NCI-H1092 treated with DMSO at 0.1 percent for 48 hours (cell line): ENCODE measurements at regions not wholly inside any gene's neighbourhood (a gene's known extent, or its start where the extent isn't known, plus 50 kb on each side); places are given as distances from the start of the nearest gene placed in this dataset.
"Not testable (repeated sequence)": the region's sequence is repeated elsewhere in the genome, so short reads cannot be mapped to it uniquely, and the experiment has no call there.

Experiments used
- DNase-seq: peaks from one replicate; lab custom pipeline; 2025; lab: John Stamatoyannopoulos, UW

DNA sequence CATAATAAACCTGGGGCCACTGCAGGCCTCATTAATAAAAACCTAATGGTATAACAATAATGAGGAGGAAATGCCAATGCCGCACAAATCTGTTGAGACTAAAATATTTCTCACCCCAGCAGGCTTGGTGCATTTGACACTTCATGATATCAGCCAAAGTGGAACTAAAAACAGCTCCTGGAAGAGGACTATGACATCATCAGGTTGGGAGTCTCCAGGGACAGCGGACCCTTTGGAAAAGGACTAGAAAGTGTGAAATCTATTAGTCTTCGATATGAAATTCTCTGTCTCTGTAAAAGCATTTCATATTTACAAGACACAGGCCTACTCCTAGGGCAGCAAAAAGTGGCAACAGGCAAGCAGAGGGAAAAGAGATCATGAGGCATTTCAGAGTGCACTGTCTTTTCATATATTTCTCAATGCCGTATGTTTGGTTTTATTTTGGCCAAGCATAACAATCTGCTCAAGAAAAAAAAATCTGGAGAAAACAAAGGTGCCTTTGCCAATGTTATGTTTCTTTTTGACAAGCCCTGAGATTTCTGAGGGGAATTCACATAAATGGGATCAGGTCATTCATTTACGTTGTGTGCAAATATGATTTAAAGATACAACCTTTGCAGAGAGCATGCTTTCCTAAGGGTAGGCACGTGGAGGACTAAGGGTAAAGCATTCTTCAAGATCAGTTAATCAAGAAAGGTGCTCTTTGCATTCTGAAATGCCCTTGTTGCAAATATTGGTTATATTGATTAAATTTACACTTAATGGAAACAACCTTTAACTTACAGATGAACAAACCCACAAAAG, 580.9 kb upstream of the TMEFF2 start:
- no peak for DNase-seq

DNA sequence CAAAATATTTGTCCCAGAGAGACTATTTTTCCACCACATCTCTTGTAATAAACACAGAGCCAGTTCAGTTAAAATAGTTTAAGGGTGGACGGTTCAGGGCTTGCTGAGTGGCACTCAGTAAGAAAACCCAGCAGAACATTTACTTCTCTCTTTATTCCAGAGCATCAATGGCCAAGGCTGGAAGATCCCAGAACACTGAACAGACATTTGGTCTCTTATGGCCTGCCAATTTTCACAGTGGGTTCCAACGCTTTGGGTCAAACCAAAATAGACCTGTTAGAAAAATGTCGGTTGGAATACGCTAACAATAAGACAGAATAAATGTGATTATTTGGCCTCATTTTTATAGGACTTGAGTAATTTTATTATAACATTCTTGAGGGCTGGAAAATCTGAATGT, 580.3 kb upstream of the TMEFF2 start:
- no peak for DNase-seq

DNA sequence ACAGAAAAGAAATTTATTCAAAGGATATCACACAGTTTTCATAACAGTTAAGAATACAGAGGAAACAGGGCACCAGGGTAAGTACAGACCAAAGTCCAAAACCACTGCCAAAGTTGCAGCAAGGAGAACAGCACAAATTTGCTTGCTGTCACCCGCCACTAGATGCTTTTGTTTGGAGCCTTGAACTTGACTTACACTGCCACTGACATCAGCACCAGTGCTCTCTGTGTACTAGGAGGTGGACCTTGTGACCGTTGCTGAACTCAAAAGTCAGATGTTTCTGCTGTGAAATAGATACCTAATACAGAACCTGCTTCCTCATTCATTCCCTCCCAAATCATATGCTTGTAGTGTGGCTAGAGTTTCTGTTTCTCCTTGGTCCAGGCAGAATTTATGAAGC, 578.3 kb upstream of the TMEFF2 start:
- no peak for DNase-seq

DNA sequence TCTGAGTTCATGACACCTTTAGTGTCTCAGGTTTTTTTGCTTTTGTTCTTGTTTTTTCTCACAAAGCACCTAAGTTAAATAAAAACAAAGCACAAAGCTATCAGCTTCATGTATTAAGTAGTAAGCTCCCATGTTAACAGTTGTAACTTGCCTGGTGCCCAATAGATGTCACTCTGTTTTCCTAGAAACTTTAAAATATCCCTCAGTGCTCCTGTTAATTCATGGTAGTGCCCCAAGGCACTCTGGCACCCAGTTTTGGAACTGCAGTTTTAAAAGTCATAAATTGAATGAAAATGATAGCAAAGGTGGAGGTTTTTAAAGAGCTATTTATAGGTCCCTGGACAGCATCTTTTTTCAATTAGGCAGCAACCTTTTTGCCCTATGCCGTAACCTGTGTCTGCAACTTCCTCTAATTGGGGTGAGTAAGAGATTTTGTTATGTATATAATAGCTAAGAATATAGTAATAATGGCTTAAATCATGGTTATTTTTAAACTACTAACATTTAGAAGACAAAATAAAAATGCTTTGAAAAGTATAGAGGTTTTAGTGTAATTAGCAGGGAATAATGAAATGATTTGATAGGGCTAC, 555.0 kb upstream of the TMEFF2 start:
- peak; percentile 24 for DNase-seq

DNA sequence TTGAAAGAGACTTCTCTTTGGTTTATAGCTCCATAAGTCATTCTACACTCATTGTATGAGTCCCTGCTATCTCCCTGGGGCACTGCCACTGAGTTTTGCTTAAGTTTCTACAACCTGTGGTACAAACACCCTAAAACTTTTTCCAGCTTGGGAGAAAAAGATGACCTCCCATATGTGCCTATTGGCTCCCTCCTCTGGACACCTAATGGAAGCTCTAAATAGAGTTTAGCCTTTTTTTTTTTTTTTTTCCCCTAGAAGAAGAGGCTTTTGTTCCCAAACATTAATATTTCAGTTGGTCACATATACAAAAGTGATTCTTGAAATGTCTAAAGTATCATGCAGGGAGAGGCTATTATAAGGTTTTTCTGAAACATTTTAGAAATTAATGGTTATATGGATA, 547.2 kb upstream of the TMEFF2 start:
- DNase-seq = no peak

DNA sequence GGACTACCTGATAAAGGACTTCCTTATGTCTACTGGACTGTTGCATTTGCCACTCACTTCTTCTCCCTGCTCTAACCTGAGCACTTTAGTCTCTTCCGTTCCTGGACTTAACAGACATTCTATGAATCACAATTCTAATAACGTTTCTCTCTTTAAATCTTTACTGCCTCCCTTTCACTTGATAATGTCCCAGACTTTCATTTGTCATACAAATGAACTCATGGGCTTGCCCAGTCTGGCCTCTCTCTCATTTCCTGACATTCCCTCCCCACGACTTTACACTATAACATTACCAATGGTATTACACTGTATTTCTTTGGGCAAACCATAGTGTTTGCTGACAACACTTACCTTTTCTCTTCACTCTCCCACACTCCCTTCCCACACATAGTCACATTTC, 540.7 kb upstream of the TMEFF2 start:
- no peak for DNase-seq

DNA sequence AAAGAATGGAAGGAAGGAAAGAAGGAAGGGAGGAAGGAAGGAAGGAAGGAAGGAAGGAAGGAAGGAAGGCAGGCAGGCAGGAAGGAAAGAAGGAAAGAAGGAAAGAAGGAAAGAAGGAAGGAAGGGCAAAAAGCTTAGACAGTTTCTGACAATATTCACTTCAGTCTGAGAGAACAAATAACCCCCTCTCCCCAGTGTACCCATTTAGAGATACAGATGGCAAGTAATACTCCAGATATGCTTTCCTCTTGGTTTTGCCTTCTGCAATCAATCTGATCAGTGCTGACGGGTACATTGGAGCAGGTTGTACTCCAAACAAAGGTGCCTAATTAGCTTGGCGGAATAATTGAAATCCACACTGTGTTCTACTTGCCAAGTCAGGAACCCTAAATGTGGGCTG, 534.6 kb upstream of the TMEFF2 start:
- no peak for DNase-seq

DNA sequence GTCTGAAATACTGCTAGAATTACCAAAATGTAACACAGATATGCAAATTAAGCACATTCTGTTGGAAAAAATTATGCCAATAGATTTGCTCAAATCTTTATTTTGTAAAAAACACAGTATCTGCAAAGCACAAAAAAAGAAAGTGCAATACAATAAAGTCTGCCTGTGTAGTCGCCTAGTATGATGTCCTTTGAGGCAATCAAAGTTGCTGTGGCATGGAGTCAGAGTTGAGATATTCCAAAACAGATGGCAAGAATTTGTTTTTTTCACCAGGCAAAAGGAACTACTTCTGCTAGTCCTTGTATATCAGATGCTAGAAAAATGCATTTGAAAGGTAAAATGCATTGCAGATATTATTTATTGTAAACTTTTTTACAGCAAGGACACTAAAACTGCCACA, 531.3 kb upstream of the TMEFF2 start:
- no peak for DNase-seq

DNA sequence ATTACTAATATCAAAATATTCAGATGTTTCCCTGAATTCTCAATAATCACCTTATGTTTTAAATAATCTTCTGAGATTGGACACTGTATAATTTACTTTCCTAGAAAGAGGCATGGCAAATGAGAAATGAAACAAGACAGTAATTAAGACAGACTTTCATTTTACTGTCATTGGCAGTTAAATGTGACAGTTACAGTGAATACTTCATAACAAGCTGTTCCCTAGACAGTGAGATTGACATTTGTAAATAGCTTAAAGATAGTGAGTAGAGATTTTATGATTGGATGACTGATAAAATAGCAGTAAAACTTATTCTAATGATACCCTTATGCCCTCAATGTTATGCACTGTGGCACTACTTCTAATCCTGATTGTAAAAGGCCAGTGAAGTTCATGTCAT, 524.9 kb upstream of the TMEFF2 start:
- no peak for DNase-seq

DNA sequence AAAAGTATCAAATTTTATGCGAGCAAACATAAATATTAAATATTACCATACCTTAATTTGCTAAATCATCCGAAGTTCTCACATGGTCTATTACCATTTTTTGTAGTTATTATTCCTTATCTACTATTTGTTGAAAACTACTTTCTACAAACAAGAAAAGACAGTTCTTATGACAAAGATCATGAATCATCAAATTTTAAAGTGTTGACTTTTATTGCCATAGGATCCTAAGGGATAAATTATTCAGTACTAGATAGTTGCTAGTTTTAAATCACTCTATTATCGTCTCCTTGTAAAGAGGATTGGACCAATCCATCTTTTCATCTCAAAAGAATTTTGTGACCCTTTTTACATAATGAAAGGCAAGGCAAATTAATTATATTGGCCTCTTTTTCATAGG, 523.6 kb upstream of the TMEFF2 start:
- no peak for DNase-seq

DNA sequence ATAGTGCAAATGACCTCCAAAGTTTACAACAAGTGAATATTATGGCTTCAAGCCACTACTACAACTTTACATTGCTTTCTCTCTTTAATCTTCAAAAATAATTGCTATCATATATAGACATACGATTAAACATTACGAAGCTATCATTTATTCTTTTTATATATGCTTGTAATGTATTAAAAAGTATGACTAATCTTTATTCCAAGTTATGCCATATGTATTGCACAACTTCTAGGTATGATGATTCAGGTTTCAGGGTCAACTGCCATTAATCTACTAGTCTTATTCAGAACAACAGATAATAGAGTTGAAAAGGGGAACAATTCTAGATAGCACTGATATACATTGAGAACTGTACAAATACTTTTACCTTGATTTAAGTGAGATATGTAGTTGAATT, 506.2 kb upstream of the TMEFF2 start:
- DNase-seq = no peak

DNA sequence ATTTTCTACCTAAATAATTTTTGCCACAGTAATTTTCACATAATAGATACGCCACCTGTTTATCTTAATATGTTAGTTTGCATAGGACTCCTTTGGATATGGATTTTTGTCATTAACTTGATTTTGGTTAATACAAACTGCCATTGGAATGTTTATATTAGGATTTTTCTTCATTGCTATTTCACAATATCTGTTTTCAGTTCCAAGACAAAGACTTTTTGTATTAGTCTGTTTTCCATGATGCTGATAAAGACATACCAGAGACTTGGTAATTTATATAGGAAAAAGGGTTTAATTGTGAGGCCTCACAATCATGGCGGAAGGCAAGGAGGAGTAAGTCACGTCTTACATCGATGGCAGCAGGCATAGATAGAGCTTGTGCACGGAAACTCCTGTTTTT, 503.1 kb upstream of the TMEFF2 start:
- DNase-seq = no peak

DNA sequence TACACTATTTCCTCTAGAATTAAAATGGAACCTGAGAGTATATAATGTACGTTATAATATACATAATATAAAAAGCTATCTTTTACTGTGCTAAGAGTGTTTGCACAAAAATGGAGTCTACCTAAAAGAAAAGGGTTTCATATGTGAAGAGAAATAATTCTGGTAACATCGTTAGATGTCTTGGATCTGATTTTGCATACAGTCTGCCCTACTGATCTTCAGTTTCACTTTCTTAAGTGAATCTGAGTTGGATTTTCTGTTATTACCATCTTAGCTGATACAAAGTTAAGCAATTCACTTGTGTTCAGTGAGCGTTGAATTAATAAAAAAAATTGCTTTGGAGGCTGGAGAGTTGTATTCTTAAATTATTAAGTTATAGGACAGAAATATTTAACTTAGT, 502.1 kb upstream of the TMEFF2 start:
- no peak for DNase-seq

DNA sequence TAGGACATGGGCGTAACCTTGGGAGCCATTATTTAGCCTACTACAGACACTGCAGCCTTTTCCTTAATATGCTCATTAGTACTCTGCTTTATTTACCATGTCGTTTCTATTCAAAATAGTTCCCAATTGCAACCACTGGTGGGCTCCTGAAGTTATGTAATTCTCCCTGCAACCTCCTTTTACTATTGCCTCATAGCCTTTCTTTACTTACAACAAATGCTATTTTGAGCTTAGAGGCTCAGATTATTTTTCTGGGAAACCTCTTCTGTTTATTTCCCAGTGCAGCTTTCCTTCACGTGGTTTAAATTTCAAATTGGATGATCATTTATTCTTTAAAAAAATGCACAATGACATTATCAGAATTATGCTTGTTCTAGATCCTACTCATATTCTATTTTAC, 492.3 kb upstream of the TMEFF2 start:
- DNase-seq = no peak

DNA sequence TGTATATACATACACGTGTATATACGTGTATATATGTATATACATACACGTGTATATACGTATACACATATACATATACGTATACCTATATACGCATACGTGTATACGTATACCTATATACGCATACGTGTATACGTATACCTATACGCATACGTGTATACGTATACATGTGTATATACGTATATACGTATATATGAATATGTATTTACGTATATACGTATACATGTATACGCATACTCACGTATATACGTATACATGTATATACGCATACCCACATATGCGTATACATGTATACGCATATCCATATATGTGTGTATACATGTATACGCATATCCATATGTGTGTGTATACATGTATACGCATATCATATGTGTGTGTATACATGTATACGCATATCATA, 487.8 kb upstream of the TMEFF2 start:
- not testable (repeated sequence) for DNase-seq

DNA sequence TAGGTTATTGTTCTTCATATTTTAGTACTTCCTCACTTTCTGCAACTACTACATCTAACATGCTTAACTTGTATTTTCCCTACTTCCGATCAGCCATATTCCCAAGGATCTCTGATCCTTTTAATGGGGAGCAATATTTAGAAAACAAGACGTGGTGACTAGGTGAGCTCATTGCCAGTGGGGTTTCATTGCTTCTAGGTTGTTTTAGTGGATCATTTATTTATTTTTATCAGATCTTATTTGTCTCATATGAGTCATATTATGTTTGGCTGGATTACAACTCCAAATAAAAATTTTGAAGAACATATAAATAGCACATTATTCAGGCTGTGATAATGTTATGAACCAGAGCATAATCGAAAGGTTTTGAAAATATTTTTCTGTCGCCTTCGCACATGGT, 480.9 kb upstream of the TMEFF2 start:
- no peak for DNase-seq

DNA sequence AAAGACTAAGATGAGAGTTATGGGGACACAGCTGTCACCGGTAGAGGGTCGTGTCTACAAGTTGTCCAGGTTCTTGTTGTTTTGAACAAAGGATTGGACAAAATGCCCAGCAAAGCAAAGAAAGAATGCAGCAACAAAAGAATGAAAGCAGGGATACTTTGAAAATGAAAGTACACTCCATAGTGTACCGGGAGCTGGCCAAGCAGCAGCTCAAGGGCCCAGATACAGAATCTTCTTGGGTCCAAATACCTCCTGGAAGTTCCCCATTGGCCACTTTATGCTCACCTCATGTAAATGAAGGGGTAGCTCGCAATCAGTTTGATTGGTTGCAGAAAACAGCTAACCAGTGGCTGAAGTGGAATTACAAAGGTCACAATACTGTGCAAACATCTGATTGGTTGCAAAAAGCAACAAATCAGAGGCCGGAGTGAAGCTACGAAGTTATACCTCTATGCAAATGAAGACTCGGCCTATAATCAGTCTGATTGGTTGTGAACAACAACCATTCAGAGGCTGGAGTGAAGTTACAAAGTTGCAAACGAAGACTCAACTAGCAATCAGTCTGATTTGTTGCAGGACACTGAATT, 474.9 kb upstream of the TMEFF2 start:
- DNase-seq = no peak

DNA sequence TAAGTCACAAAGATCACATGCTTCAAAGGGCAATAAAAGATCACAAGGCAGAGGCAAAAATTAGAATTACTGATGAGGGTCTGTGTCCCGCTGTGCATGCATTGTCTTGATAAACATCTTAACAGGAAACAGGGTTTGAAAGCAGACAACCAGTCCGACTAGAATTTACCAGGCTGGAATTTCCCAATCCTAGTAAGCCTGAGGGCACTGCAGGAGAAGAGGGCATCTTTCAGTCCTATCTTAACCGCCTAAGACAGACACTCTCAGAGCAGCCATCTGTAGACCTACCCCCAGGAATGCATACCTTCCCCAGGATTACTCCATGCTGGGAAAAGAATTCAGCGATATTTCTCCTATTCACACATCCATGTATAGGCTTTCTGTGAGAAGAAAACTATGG, 465.8 kb upstream of the TMEFF2 start:
- DNase-seq = not testable (repeated sequence)

DNA sequence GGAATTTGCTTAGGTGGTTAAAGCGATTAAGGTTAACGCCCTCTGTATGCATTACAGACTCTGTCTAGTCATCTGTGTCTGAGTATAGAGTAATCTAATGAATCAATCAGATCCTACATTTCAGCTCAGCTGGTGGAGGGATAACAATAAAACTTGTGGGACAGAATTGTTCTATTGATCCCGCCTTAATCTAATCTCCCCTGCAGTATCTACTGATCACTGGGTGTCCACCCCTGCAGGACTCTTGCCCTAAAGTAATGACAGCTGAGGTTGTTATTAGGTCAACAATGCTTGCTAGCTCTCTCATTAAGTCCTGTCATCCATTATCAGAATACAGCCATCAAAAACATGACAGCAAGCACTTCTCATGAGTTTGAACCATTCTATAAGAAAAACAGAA, 462.6 kb upstream of the TMEFF2 start:
- DNase-seq = no peak

DNA sequence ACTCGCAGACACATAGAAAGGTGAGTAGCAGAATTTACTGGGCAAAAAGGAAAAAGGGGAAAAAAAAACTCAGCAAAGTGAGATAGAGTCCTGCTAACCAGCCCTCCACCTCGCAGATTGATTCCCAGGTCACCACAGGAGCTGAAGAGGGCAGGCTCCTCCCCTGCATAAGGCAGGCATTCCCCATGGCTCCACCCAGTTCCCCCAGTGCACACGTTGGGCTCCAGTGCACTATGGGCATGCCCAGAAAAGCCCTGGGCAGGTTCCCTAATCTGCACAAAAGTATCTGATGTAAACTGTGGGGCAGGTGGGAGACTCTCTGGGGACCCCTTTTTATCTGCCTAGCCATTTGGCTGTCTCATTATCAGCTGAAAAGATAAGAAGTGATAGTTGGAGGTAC, 461.2 kb upstream of the TMEFF2 start:
- no peak for DNase-seq

DNA sequence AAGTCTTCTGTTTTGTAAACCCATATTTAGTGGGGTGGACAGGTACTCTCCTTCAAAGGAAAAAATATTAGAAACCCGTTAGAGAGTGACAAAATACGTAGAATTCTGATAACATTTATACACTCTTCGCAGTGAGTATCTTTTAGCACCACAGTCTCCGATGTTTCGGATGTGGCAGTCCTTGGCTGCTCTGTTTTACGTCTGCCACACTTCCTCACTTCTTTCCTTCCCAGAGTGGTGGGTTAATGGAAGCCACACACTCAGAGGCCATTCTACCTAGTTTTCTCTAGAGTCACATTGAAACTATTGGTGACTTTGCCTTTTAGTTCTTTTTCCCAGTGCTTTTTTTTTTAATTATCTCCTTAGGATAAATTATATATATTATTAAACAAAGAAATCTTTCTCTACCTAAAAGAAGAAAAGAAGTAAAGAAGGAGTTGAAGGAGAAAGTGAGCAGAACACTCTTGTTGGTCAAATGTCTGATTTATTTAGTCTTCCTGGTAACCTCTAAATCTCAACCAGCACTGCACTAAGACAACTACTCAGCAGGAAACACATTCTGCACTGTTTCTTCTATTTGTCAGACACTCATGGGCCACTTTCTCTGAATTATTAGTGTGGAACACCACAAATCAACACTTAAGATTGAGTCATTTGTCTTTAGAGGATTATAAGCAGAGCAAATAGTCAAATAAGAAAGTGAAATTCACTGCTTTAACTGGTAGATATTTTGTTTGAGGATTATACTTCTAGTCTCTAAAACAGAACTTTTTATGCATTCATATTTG, 451.3 kb upstream of the TMEFF2 start:
- no peak for DNase-seq

DNA sequence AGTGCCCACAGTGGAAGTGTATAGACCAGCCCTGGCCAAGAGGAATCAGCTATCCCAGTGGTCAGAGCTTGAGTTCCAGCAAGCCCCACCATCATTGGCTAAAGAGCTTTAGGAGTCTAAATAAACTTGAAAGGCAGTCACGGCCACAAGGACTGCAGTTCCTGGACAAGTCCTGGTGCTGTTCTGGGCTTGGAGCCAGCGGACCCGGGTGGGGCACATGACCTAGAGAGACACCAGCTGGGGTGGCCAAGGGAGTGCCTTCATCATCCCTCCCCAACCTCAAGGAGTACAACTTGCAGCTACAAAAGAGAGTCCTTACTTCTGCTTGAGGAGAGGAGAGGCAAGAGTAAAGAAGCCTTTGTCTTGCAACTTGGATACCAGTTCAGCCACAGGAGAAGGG, 439.8 kb upstream of the TMEFF2 start:
- DNase-seq = no peak

DNA sequence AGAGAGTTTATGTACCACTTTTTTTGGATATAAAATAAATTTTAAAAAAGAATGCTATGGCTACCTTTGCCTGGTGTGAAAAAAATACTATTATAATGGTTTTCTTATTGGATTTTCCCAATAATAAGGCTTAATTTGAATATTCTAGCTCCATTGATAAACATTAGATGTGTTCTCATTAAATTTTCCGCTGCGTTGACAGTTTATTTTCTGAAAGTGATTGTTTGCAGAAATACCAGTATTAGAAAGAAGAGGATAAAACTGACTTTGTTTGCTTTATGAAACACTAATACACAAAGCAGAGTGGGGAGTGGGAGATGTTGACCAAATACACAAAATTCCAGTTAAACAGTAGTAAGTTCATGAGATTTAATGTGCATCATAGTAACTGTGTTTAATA, 433.3 kb upstream of the TMEFF2 start:
- DNase-seq = no peak
